Subcutaneous abdominal adipose tissue (tissue), 5 donors: ENCODE measurements at regions not wholly inside any gene's neighbourhood (a gene's known extent, or its start where the extent isn't known, plus 50 kb on each side); places are given as distances from the start of the nearest gene placed in this dataset.

Experiments used
- H3K27ac ChIP-seq: one replicate; pipeline ENCODE4 v1.7.0; 2013; ENCODE audit warnings: low read depth, mild to moderate bottlenecking, inconsistent platforms, low read length, moderate library complexity
- H3K27me3 ChIP-seq, 5 donors: one replicate each; pipeline ENCODE4 v1.7.0; 2013; ENCODE audit warnings: low read length in 5 of 5, inconsistent platforms in 1 of 5; ENCODE audit not compliant: control insufficient read depth in 5 of 5, insufficient read depth in 4 of 5
- H3K36me3 ChIP-seq, 5 donors: one replicate each; pipeline ENCODE4 v1.7.0; 2013; ENCODE audit warnings: low read length in 5 of 5; ENCODE audit not compliant: control insufficient read depth in 5 of 5, insufficient read depth in 5 of 5
- H3K4me1 ChIP-seq, 5 donors: one replicate each; pipeline ENCODE4 v1.7.0; 2013; ENCODE audit warnings: low read length in 5 of 5, mild to moderate bottlenecking in 3 of 5, moderate library complexity in 1 of 5; ENCODE audit not compliant: control insufficient read depth in 5 of 5, insufficient read depth in 5 of 5
- H3K4me3 ChIP-seq, 5 donors: one replicate each; pipeline ENCODE4 v1.7.0; 2013; ENCODE audit warnings: low read length in 5 of 5, low read depth in 1 of 5
- H3K9ac ChIP-seq, 5 donors: one replicate each; pipeline ENCODE4 v1.7.0; 2013; ENCODE audit warnings: low read length in 5 of 5, mild to moderate bottlenecking in 4 of 5, moderate library complexity in 3 of 5
- H3K9me3 ChIP-seq, 5 donors: one replicate each; pipeline ENCODE4 v1.7.0; 2013; ENCODE audit warnings: low read length in 5 of 5; ENCODE audit not compliant: control insufficient read depth in 5 of 5
- donor health status: healthy.
- donor health status: healthy.
- donor health status: healthy.
- donor health status: healthy.
- donor health status: healthy.

DNA sequence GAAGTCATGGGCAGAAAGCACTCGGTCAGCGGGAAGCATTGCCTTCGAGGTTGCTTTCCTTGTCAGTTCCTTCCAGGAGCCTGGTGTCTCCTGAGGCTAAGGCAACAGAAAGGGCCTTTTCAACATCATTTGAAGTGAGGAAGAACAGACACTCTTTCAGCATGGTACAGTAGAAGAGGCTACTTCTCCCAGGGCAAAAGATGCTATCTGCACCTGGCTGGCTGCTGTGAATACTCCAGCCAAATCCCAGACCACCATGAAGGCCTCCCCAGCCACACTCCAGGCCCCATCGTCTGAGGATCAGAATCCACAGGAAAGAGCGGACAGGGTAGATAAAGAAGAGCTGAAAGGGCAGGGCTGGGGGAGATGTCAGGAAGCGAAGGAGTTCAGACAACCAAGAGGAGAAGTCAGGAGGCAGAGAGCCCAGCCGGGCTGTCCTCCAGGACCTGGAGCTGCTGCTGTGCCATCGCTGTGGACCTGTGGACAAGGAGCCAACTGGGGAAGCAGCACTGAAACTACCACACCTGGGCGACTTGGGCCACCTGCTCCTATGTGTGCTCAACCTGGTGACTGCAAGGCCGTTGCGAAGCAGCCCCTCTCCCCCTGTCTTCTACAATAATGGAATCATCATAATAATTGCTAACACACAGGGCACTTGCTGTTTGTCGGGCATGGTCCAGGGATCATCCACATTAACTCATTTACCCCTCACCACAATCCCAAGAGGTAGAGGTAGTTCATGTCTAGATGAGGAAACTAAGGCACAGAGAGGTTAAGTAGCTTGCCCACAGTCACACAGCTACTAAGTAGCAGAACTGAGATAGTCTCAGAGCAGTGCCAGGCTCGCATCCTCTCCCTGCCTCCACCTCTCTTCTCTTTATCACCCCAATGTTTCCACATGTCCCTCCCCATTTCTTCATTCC is 88.0 kb upstream of the ZBTB40 start:
- no peak overlapping the region for H3K4me3 ChIP-seq
- H3K27ac ChIP-seq: no peak overlapping the region
- H3K9ac ChIP-seq: no peak overlapping the region
- peaks cover 12 to 23% (median 19%) of the 10 kb centered on the region in 5 donors for H3K27me3 ChIP-seq
- peaks cover 0 to 3% (median 0%) of the 10 kb centered on the region in 5 donors for H3K9me3 ChIP-seq
- H3K36me3 ChIP-seq: no peaks in the 10 kb centered on the region
- H3K4me1 ChIP-seq: no peaks in the 10 kb centered on the region

DNA sequence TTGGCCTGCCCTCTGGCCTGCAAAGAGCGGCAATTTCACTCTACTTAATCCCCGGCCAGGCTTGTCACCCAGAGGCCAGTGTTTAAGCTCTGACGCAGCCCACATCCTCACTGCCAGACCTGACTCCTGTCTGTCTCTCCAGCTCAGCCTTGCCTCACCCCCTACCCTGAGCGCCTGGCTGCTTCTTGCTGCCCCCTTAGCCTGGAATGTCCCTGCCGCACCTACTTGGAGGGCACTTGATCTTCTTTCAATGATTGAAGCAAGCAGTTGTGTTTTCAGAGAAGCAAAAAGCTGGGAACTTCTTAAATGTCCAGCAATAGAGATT is 87.4 kb upstream of the ZBTB40 start:
- Histone ChIP-seq H3K9me3 (no peaks in the 10 kb centered on the region), H3K4me1 (no peaks in the 10 kb centered on the region), H3K27ac (no peak overlapping the region), H3K36me3 (no peaks in the 10 kb centered on the region), H3K27me3 (peaks cover 11 to 22% (median 16%) of the 10 kb centered on the region in 5 donors), H3K9ac (no peak overlapping the region), H3K4me3 (no peak overlapping the region)

DNA sequence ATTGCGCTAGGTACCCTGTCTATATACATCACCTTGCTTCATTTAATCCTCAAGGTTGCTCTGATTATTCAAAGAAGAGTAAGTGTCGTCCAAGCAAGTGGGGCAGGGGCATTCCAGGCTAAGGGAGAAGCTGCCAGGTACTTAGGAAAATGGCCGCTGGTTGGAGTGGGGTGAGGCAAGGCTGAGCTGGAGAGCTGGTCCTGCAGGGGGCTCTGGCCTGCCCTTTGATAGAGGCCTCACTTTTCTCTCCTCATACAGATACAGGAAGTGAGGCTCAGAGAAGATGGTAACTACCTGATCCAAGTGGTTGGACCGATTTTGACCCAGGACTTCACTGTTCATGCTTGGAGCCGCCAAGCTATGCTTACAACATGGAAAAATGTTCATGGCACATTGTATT is 86.9 kb upstream of the ZBTB40 start:
- no peak overlapping the region for H3K27ac ChIP-seq
- H3K9me3 ChIP-seq: no peaks in the 10 kb centered on the region
- H3K4me1 ChIP-seq: no peaks in the 10 kb centered on the region
- H3K9ac ChIP-seq: no peak overlapping the region
- peaks cover 9 to 22% (median 17%) of the 10 kb centered on the region in 5 donors for H3K27me3 ChIP-seq
- no peak overlapping the region for H3K4me3 ChIP-seq
- no peaks in the 10 kb centered on the region for H3K36me3 ChIP-seq

DNA sequence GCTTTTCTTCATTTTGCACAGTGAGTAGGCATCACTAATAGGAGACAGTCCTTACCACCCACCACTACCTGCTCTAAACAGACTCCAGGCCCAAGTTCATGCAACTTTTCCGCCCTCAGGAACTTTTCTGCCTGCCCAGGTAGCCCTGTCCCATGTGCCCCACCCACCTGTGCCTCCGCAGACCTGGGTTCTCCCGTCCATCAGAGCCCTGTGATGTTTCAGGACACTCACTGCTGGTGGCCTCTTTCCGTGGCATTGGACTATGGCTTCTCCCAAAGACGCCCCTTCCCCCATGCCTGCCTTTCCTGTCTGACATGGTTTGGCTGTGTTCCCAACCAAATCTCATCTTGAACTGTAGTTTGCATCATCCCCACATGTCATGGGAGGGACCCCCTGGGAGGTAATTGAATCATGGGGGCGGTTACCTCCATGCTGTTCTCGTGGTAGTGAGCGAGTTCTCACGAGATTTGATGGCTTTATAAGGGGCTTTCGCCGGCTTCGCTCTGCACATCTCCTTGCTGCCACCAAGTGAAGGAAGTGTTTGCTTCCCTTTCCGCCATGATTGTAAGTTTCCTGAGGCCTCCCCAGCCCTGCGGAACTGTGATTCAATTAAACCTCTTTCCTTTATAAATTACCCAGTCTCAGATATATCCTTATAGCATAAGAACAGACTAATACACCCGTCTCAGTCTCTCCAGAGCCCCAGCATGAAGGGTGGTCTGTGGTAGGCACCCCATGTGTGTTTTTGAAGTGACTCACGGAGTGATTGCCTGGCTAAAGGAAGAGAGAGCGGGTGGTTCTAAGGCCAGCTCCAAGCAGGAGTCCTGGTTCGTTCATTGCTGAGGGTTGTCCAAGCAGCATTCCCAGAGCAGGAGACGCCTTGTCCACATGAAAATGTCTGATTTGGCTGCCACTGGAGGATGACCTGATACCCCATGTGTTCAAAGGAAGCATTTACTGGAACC is 86.0 kb upstream of the ZBTB40 start:
- Histone ChIP-seq H3K27me3 (peaks cover 10 to 22% (median 19%) of the 10 kb centered on the region in 5 donors), H3K9ac (no peak overlapping the region), H3K27ac (no peak overlapping the region), H3K4me3 (no peak overlapping the region), H3K4me1 (no peaks in the 10 kb centered on the region), H3K9me3 (no peaks in the 10 kb centered on the region), H3K36me3 (no peaks in the 10 kb centered on the region)

DNA sequence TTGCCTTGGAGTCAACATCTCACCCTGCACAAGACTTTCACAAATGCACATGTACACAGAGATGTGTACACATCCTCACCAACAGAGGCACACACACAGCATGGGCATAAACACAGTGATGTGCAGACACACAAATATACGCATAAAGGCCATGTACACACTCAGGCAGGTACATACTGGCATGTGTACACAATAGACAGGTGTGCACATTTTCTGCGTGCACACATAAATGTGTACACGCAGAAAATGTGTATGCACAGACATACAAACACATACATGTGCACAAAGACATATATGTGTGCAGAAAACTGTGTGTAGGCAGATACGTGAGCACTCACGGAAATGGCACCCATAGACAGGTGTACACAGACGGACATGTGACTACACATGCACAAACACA is 85.3 kb upstream of the ZBTB40 start:
- no peak overlapping the region for H3K9ac ChIP-seq
- no peak overlapping the region for H3K27ac ChIP-seq
- no peak overlapping the region for H3K4me3 ChIP-seq
- no peaks in the 10 kb centered on the region for H3K9me3 ChIP-seq
- no peaks in the 10 kb centered on the region for H3K36me3 ChIP-seq
- peaks cover 12 to 23% (median 15%) of the 10 kb centered on the region in 5 donors for H3K27me3 ChIP-seq
- no peaks in the 10 kb centered on the region for H3K4me1 ChIP-seq

DNA sequence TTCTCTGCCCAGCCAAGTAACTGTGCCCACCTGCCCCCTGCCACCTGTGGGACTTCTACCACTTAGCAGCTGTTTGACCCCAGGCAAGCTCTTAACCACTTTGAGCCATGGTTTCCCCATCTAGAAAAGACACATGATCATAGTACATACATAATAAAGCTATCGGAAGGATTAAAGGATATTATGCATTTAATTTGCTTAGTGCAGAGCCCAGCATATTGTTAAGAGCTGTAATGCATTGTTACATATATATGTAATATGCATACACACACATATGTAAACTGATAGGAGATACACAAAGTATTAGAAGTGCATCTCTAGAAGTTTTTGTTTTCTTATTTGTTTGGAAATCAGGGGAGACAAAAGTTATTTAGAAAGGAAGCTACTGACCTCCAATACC is 83.5 kb upstream of the ZBTB40 start:
- no peak overlapping the region for H3K4me3 ChIP-seq
- H3K27me3 ChIP-seq: peaks cover 12 to 24% (median 15%) of the 10 kb centered on the region in 5 donors
- H3K4me1 ChIP-seq: no peaks in the 10 kb centered on the region
- no peak overlapping the region for H3K27ac ChIP-seq
- H3K9me3 ChIP-seq: peaks cover 0 to 4% (median 2%) of the 10 kb centered on the region in 5 donors
- H3K9ac ChIP-seq: no peak overlapping the region
- H3K36me3 ChIP-seq: no peaks in the 10 kb centered on the region

DNA sequence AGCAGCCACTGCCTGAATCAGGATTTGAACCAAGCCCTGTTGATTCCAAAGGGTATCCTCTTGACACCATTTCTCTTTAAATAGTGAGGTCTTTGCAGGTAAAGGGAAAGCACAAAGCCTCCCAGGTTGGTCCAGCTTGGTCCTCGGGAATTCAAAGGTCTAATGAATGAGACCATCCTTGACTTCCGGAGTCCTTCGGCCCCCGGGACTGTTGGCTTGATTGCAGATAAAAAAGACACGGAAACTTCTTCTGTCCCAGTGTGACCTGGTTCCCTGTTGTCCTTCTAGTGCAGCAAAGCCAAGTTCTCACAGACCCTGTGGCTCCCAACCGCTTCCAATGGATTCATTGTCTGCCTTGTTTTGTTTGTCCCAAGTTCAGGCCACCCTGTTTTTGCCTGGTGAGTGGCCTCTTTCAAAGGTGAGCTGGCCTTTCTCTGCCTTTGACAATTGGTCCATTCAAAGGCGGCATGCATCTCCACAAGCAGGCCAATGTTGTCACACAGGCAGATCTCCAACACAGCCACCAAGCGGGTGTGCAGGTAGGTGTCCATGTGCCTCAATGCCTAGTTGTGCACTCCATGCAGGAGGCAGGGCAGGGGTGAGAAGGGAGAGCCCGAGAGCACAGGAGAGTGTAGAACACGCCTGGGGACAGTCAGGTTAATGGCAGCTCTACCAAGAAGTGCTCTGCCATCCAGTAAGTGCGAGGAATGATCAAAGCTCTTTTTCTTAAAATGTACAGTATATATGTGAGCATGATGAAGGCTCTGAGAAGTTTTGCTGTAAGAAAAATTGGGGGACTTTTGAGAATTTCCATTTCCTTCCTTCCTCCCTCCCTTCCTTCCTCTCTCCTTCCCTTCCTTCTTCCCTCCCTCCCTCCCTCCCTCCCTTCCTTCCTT is 82.1 kb upstream of the ZBTB40 start:
- Histone ChIP-seq H3K4me1 (no peaks in the 10 kb centered on the region), H3K9me3 (peaks cover 0 to 11% (median 8%) of the 10 kb centered on the region in 5 donors), H3K27ac (no peak overlapping the region), H3K36me3 (no peaks in the 10 kb centered on the region), H3K4me3 (no peak overlapping the region), H3K9ac (no peak overlapping the region), H3K27me3 (peaks cover 6 to 19% (median 14%) of the 10 kb centered on the region in 5 donors)

DNA sequence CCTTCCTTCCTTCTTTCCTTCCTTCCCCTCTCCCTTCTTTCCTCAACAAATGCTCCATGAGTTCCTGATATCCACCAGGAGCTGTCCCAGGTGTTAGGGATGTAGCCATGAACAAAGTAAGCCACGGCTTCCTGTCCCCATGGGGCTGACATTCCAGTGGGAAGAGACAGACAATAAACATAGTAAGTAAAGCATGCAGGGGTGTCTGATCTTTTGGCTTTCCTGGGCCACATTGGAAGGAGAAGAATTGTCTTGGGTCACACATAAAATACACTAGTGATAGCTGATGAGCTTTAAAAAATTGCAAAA is 81.5 kb upstream of the ZBTB40 start:
- H3K4me3 ChIP-seq: no peak overlapping the region
- H3K27ac ChIP-seq: no peak overlapping the region
- no peaks in the 10 kb centered on the region for H3K4me1 ChIP-seq
- no peak overlapping the region for H3K9ac ChIP-seq
- peaks cover 6 to 18% (median 14%) of the 10 kb centered on the region in 5 donors for H3K27me3 ChIP-seq
- H3K9me3 ChIP-seq: peaks cover 0 to 11% (median 8%) of the 10 kb centered on the region in 5 donors
- H3K36me3 ChIP-seq: no peaks in the 10 kb centered on the region

DNA sequence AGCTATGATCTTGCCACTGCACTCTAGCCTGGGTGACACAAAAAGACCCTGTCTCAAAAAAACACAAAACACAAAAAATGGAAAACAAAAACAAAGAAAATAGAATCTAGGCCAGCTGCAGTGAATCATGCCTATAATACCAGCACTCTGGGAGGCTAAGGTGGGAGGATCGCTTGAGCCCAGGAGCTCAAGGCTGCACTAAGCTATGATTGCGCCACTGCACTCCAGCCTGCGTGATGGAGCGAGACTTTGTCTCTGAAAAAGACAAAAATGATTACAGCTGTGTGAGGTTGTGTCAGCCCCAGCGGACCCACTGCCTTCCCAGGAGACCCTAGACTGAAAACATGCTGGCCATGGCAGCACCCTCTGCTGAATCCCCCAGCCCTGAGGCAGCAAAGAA is 80.2 kb upstream of the ZBTB40 start:
- Histone ChIP-seq H3K4me3 (no peak overlapping the region), H3K4me1 (peaks cover 0 to 4% (median 0%) of the 10 kb centered on the region in 5 donors), H3K27me3 (peaks cover 2 to 12% (median 10%) of the 10 kb centered on the region in 5 donors), H3K9me3 (peaks cover 0 to 11% (median 8%) of the 10 kb centered on the region in 5 donors), H3K36me3 (no peaks in the 10 kb centered on the region), H3K9ac (no peak overlapping the region), H3K27ac (no peak overlapping the region)
